Lower leg skin (tissue), 4 donors: ENCODE measurements at regions not wholly inside any gene's neighbourhood (a gene's known extent, or its start where the extent isn't known, plus 50 kb on each side); places are given as distances from the start of the nearest gene placed in this dataset.

Source experiments
- DNase-seq, 2 donors: peaks; one replicate each; pipeline ENCODE4 v3.0.0-alpha.2; 2019; ENCODE audit warnings: low spot score in 2 of 2
- H3K4me3 ChIP-seq: fragments of 200-600 bp; sonication (generic); 2 replicates; pipeline ENCODE4 v1.5.1; 2017; ENCODE audit warnings: mild to moderate bottlenecking, low read depth; ENCODE audit not compliant: poor library complexity, severe bottlenecking
- CTCF ChIP-seq, 3 donors: fragments of 450-650 bp; IDR thresholded peaks; one replicate each; pipeline ENCODE4 v1.5.1; 2016; ENCODE audit warnings: antibody characterized with exemption in 3 of 3, mild to moderate bottlenecking in 3 of 3, moderate library complexity in 2 of 3
- POLR2A ChIP-seq, 2 donors: fragments of 450-650 bp; IDR thresholded peaks; one replicate each; pipeline ENCODE4 v1.6.1; 2016 to 2017; ENCODE audit warnings: antibody characterized with exemption in 2 of 2, mild to moderate bottlenecking in 1 of 2, moderate library complexity in 1 of 2
- WGBS, 2 donors: methylation state at CpG; one replicate each; pipeline ENCODE4 v1.1.5; 2018; 5-methylcytosine and 5-hydroxymethylcytosine counted together
- intact Hi-C: fragments of 100-400 bp; cut with DNase I; formaldehyde crosslinking; loops from one replicate; pipeline ENCODE4 v1.15.0; 2023; ENCODE audit warnings: low total_unique reads

- 48 to 55% methylated on average over 3 of the region's 3 CpGs for WGBS, 2 donors
- TF ChIP-seq POLR2A (IDR thresholded peaks at IDR 0.05) (no peak), CTCF (IDR thresholded peaks at IDR 0.05) (no peak)
- no peak overlapping the region for H3K4me3 ChIP-seq
- no peak for DNase-seq
- intact Hi-C loops: no loop called here
Measured at GRCh38 chr13:59157181-59157580, 1006.5 kb downstream of the DIAPH3 start.

GRCh38 chr13:59166174-59166573 lies 997.6 kb downstream of the DIAPH3 start:
- DNase-seq: no peak

GRCh38 chr13:59172076-59172475 lies 991.7 kb downstream of the DIAPH3 start:
- no peak for TF ChIP-seq CTCF (IDR thresholded peaks at IDR 0.05)
- intact Hi-C loops: no loop called here
- no peak for DNase-seq
- WGBS, 2 donors: 55 to 59% methylated on average over 4 of the region's 4 CpGs
- no peak overlapping the region for H3K4me3 ChIP-seq

More at GRCh38 chr13:59166174-59166573, 997.6 kb downstream of the DIAPH3 start:
- TF ChIP-seq POLR2A (IDR thresholded peaks at IDR 0.05): no peak
- no peak for TF ChIP-seq CTCF (IDR thresholded peaks at IDR 0.05)
- no peak overlapping the region for H3K4me3 ChIP-seq
- intact Hi-C loops: no loop called here

GRCh38 chr13:59176775-59177174 lies 987.0 kb downstream of the DIAPH3 start:
- H3K4me3 ChIP-seq: no peak overlapping the region
- DNase-seq: no peak
- intact Hi-C loops: no loop called here
- TF ChIP-seq POLR2A (IDR thresholded peaks at IDR 0.05) (no peak), CTCF (IDR thresholded peaks at IDR 0.05) (no peak)
- WGBS, 2 donors: 87 to 90% methylated on average over 3 of the region's 3 CpGs

- H3K4me3 ChIP-seq: no peak overlapping the region
- intact Hi-C loops: no loop called here
- DNase-seq: no peak
- WGBS, 2 donors: 87 to 93% methylated on average over 2 of the region's 2 CpGs
- TF ChIP-seq CTCF (IDR thresholded peaks at IDR 0.05) (no peak), POLR2A (IDR thresholded peaks at IDR 0.05) (no peak)
Measured at GRCh38 chr13:59178344-59178743, 985.4 kb downstream of the DIAPH3 start.

GRCh38 chr13:59182241-59182640 lies 981.5 kb downstream of the DIAPH3 start:
- H3K4me3 ChIP-seq: no peak overlapping the region
- TF ChIP-seq POLR2A (IDR thresholded peaks at IDR 0.05) (no peak), CTCF (IDR thresholded peaks at IDR 0.05) (no peak)
- intact Hi-C loops: no loop called here
- 73 to 76% methylated on average over 4 of the region's 4 CpGs for WGBS, 2 donors
- DNase-seq: no peak
